ENCODE measurements at regions not wholly inside any gene's neighbourhood (a gene's known extent, or its start where the extent isn't known, plus 50 kb on each side); places are given as distances from the start of the nearest gene placed in this dataset.

GRCh38 chr2:83323038-83323437, 1136.0 kb downstream of the SUCLG1 start:
- no peak overlapping the region for H3K4me3 ChIP-seq (ENCODE audit: low read depth in 1 of 2, low read length in 2 of 2)
- no peak overlapping the region for H3K27ac ChIP-seq (ENCODE audit: low read length)
- H3K36me3 ChIP-seq (ENCODE audit: control insufficient read depth in 1 of 2, insufficient read depth in 2 of 2, low read length in 2 of 2): no peaks in the 10 kb centered on the region
- no peaks in the 10 kb centered on the region for H3K9me3 ChIP-seq (ENCODE audit: control insufficient read depth in 1 of 2, low read length in 2 of 2)
- H3K27me3 ChIP-seq (ENCODE audit: low read depth, low read length): no peaks in the 10 kb centered on the region
- no peaks in the 10 kb centered on the region for H3K4me1 ChIP-seq (ENCODE audit: control insufficient read depth in 1 of 2, insufficient read depth in 2 of 2, low read length in 2 of 2)

GRCh38 chr2:83320053-83320452, 1139.0 kb downstream of the SUCLG1 start:
- H3K9me3 ChIP-seq (ENCODE audit: control insufficient read depth in 1 of 2, low read length in 2 of 2): no peaks in the 10 kb centered on the region
- no peaks in the 10 kb centered on the region for H3K36me3 ChIP-seq (ENCODE audit: control insufficient read depth in 1 of 2, insufficient read depth in 2 of 2, low read length in 2 of 2)
- H3K27ac ChIP-seq (ENCODE audit: low read length): no peak overlapping the region
- no peaks in the 10 kb centered on the region for H3K27me3 ChIP-seq (ENCODE audit: low read depth, low read length)
- no peaks in the 10 kb centered on the region for H3K4me1 ChIP-seq (ENCODE audit: control insufficient read depth in 1 of 2, insufficient read depth in 2 of 2, low read length in 2 of 2)
- H3K4me3 ChIP-seq (ENCODE audit: low read depth in 1 of 2, low read length in 2 of 2): no peak overlapping the region

- Histone ChIP-seq H3K36me3 (ENCODE audit: control insufficient read depth in 1 of 2, insufficient read depth in 2 of 2, low read length in 2 of 2) (no peaks in the 10 kb centered on the region), H3K9me3 (ENCODE audit: control insufficient read depth in 1 of 2, low read length in 2 of 2) (no peaks in the 10 kb centered on the region), H3K4me1 (ENCODE audit: control insufficient read depth in 1 of 2, insufficient read depth in 2 of 2, low read length in 2 of 2) (no peaks in the 10 kb centered on the region), H3K27me3 (ENCODE audit: low read depth, low read length) (no peaks in the 10 kb centered on the region), H3K27ac (ENCODE audit: low read length) (no peak overlapping the region), H3K4me3 (ENCODE audit: low read depth in 1 of 2, low read length in 2 of 2) (no peak overlapping the region)
Measured at GRCh38 chr2:83305758-83306378, 1153.2 kb downstream of the SUCLG1 start.

GRCh38 chr2:83291083-83291482, 1168.0 kb downstream of the SUCLG1 start:
- no peaks in the 10 kb centered on the region for H3K9me3 ChIP-seq (ENCODE audit: control insufficient read depth in 1 of 2, low read length in 2 of 2)
- no peaks in the 10 kb centered on the region for H3K27me3 ChIP-seq (ENCODE audit: low read depth, low read length)
- no peak overlapping the region for H3K27ac ChIP-seq (ENCODE audit: low read length)
- no peaks in the 10 kb centered on the region for H3K4me1 ChIP-seq (ENCODE audit: control insufficient read depth in 1 of 2, insufficient read depth in 2 of 2, low read length in 2 of 2)
- H3K36me3 ChIP-seq (ENCODE audit: control insufficient read depth in 1 of 2, insufficient read depth in 2 of 2, low read length in 2 of 2): no peaks in the 10 kb centered on the region
- H3K4me3 ChIP-seq (ENCODE audit: low read depth in 1 of 2, low read length in 2 of 2): no peak overlapping the region

- no peak overlapping the region for H3K27ac ChIP-seq (ENCODE audit: low read length)
- no peaks in the 10 kb centered on the region for H3K36me3 ChIP-seq (ENCODE audit: control insufficient read depth in 1 of 2, insufficient read depth in 2 of 2, low read length in 2 of 2)
- no peaks in the 10 kb centered on the region for H3K27me3 ChIP-seq (ENCODE audit: low read depth, low read length)
- no peak overlapping the region for H3K4me3 ChIP-seq (ENCODE audit: low read depth in 1 of 2, low read length in 2 of 2)
- peaks cover 0 to 2% of the 10 kb centered on the region in 2 donors for H3K9me3 ChIP-seq (ENCODE audit: control insufficient read depth in 1 of 2, low read length in 2 of 2)
- H3K4me1 ChIP-seq (ENCODE audit: control insufficient read depth in 1 of 2, insufficient read depth in 2 of 2, low read length in 2 of 2): no peaks in the 10 kb centered on the region
Measured at GRCh38 chr2:83282841-83283240, 1176.2 kb downstream of the SUCLG1 start.

GRCh38 chr2:83282043-83282795, 1176.9 kb downstream of the SUCLG1 start:
- Histone ChIP-seq H3K27me3 (ENCODE audit: low read depth, low read length) (no peaks in the 10 kb centered on the region), H3K27ac (ENCODE audit: low read length) (no peak overlapping the region), H3K4me1 (ENCODE audit: control insufficient read depth in 1 of 2, insufficient read depth in 2 of 2, low read length in 2 of 2) (no peaks in the 10 kb centered on the region), H3K9me3 (ENCODE audit: control insufficient read depth in 1 of 2, low read length in 2 of 2) (peaks cover 0 to 2% of the 10 kb centered on the region in 2 donors), H3K36me3 (ENCODE audit: control insufficient read depth in 1 of 2, insufficient read depth in 2 of 2, low read length in 2 of 2) (no peaks in the 10 kb centered on the region), H3K4me3 (ENCODE audit: low read depth in 1 of 2, low read length in 2 of 2) (no peak overlapping the region)

- H3K4me3 ChIP-seq (ENCODE audit: low read depth in 1 of 2, low read length in 2 of 2): no peak overlapping the region
- H3K27ac ChIP-seq (ENCODE audit: low read length): no peak overlapping the region
- H3K4me1 ChIP-seq (ENCODE audit: control insufficient read depth in 1 of 2, insufficient read depth in 2 of 2, low read length in 2 of 2): no peaks in the 10 kb centered on the region
- H3K9me3 ChIP-seq (ENCODE audit: control insufficient read depth in 1 of 2, low read length in 2 of 2): peaks cover 0 to 2% of the 10 kb centered on the region in 2 donors
- no peaks in the 10 kb centered on the region for H3K27me3 ChIP-seq (ENCODE audit: low read depth, low read length)
- no peaks in the 10 kb centered on the region for H3K36me3 ChIP-seq (ENCODE audit: control insufficient read depth in 1 of 2, insufficient read depth in 2 of 2, low read length in 2 of 2)
Measured at GRCh38 chr2:83280391-83280790, 1178.7 kb downstream of the SUCLG1 start.

- Histone ChIP-seq H3K27ac (ENCODE audit: low read length) (no peak overlapping the region), H3K36me3 (ENCODE audit: control insufficient read depth in 1 of 2, insufficient read depth in 2 of 2, low read length in 2 of 2) (no peaks in the 10 kb centered on the region), H3K4me1 (ENCODE audit: control insufficient read depth in 1 of 2, insufficient read depth in 2 of 2, low read length in 2 of 2) (no peaks in the 10 kb centered on the region), H3K9me3 (ENCODE audit: control insufficient read depth in 1 of 2, low read length in 2 of 2) (no peaks in the 10 kb centered on the region), H3K27me3 (ENCODE audit: low read depth, low read length) (no peaks in the 10 kb centered on the region), H3K4me3 (ENCODE audit: low read depth in 1 of 2, low read length in 2 of 2) (no peak overlapping the region)
Measured at GRCh38 chr2:83273322-83273721, 1185.8 kb downstream of the SUCLG1 start.

GRCh38 chr2:83261591-83262136, 1197.4 kb downstream of the SUCLG1 start:
- H3K27me3 ChIP-seq (ENCODE audit: low read depth, low read length): no peaks in the 10 kb centered on the region
- no peak overlapping the region for H3K4me3 ChIP-seq (ENCODE audit: low read depth in 1 of 2, low read length in 2 of 2)
- no peaks in the 10 kb centered on the region for H3K36me3 ChIP-seq (ENCODE audit: control insufficient read depth in 1 of 2, insufficient read depth in 2 of 2, low read length in 2 of 2)
- H3K27ac ChIP-seq (ENCODE audit: low read length): no peak overlapping the region
- H3K9me3 ChIP-seq (ENCODE audit: control insufficient read depth in 1 of 2, low read length in 2 of 2): no peaks in the 10 kb centered on the region
- H3K4me1 ChIP-seq (ENCODE audit: control insufficient read depth in 1 of 2, insufficient read depth in 2 of 2, low read length in 2 of 2): no peaks in the 10 kb centered on the region

GRCh38 chr2:83253848-83254247, 1205.2 kb downstream of the SUCLG1 start:
- no peaks in the 10 kb centered on the region for H3K27me3 ChIP-seq (ENCODE audit: low read depth, low read length)
- peaks cover 0 to 5% of the 10 kb centered on the region in 2 donors for H3K4me1 ChIP-seq (ENCODE audit: control insufficient read depth in 1 of 2, insufficient read depth in 2 of 2, low read length in 2 of 2)
- H3K9me3 ChIP-seq (ENCODE audit: control insufficient read depth in 1 of 2, low read length in 2 of 2): no peaks in the 10 kb centered on the region
- no peak overlapping the region for H3K4me3 ChIP-seq (ENCODE audit: low read depth in 1 of 2, low read length in 2 of 2)
- no peaks in the 10 kb centered on the region for H3K36me3 ChIP-seq (ENCODE audit: control insufficient read depth in 1 of 2, insufficient read depth in 2 of 2, low read length in 2 of 2)
- no peak overlapping the region for H3K27ac ChIP-seq (ENCODE audit: low read length)

- H3K9me3 ChIP-seq (ENCODE audit: control insufficient read depth in 1 of 2, low read length in 2 of 2): no peaks in the 10 kb centered on the region
- H3K36me3 ChIP-seq (ENCODE audit: control insufficient read depth in 1 of 2, insufficient read depth in 2 of 2, low read length in 2 of 2): no peaks in the 10 kb centered on the region
- peaks cover 0 to 5% of the 10 kb centered on the region in 2 donors for H3K4me1 ChIP-seq (ENCODE audit: control insufficient read depth in 1 of 2, insufficient read depth in 2 of 2, low read length in 2 of 2)
- no peak overlapping the region for H3K4me3 ChIP-seq (ENCODE audit: low read depth in 1 of 2, low read length in 2 of 2)
- no peak overlapping the region for H3K27ac ChIP-seq (ENCODE audit: low read length)
- no peaks in the 10 kb centered on the region for H3K27me3 ChIP-seq (ENCODE audit: low read depth, low read length)
Measured at GRCh38 chr2:83251321-83251872, 1207.7 kb downstream of the SUCLG1 start.

Measured in muscle layer of duodenum (tissue), 2 donors.